GM12878 (cell line): ENCODE measurements at regions not wholly inside any gene's neighbourhood (a gene's known extent, or its start where the extent isn't known, plus 50 kb on each side); places are given as distances from the start of the nearest gene placed in this dataset.

Experiments
- ATAC-seq: fragments of 200-7000 bp; cut with Tn5 transposase; 3 replicates; pipeline ENCODE4 v1.9.1; 2020; ENCODE audit warnings: mild to moderate bottlenecking, moderate library complexity
- BruUV-seq: library from RNA; stranded (reverse); fragments of 400-500 nt; replicated peaks from 2 replicates; lab custom pipeline; 2021; lab: Mats Ljungman, UMichigan
- CTCF ChIA-PET: fragments of 300-600 bp; sonication (Branson Sonifier 250); formaldehyde crosslinking; extraction: SDS; loops from one replicate; lab custom pipeline; 2021; ENCODE audit warnings: inconsistent platforms; lab: Yijun Ruan, JAX
- POLR2A ChIA-PET: fragments of 350-600 bp; formaldehyde crosslinking; extraction: SDS; loops from one replicate; lab custom pipeline; 2021; ENCODE audit warnings: inconsistent platforms; lab: Charles Lee
- RAD21 ChIA-PET: fragments of 300-600 bp; sonication (Branson Sonifier 250); formaldehyde crosslinking; loops from one replicate; lab custom pipeline; 2023; ENCODE audit warnings: antibody characterized with exemption; ENCODE audit not compliant: unreplicated experiment; lab: Charles Lee
- SMC1A ChIA-PET: fragments of 300-600 bp; sonication (Branson Sonifier 250); formaldehyde crosslinking; loops from one replicate; lab custom pipeline; 2023; ENCODE audit not compliant: unreplicated experiment, uncharacterized antibody; lab: Charles Lee
- DNase-seq: peaks from one replicate; pipeline ENCODE4 v3.0.0-alpha.2; 2011; ENCODE audit warnings: low read depth, low spot score
- FAIRE-seq: peaks from 3 replicates; lab custom pipeline; 2011; peaks lifted over from hg19 to GRCh38; lab: Jason Lieb, UNC
- H2AFZ ChIP-seq: 2 replicates; pipeline ENCODE4 v1.6.0; 2011; ENCODE audit warnings: low read depth, low read length, control low read depth; ENCODE audit not compliant: control insufficient read depth
- H3K27ac ChIP-seq: 2 replicates; pipeline ENCODE4 v1.5.1; 2011; ENCODE audit warnings: control low read depth; ENCODE audit not compliant: control insufficient read depth, insufficient read depth
- H3K27me3 ChIP-seq, 2 experiments: replicated peaks in 1 of 2; 2 replicates each; pipeline versions ENCODE4 v1.6.0 to v1.6.1; 2011; ENCODE audit warnings: low read length in 1 of 2; ENCODE audit not compliant: control insufficient read depth in 2 of 2, insufficient read depth in 2 of 2
- H3K36me3 ChIP-seq, 2 experiments: 2 replicates each; pipeline ENCODE4 v1.5.1; 2011; ENCODE audit warnings: low read length in 1 of 2; ENCODE audit not compliant: control insufficient read depth in 2 of 2, insufficient read depth in 2 of 2
- H3K4me1 ChIP-seq: 2 replicates; pipeline ENCODE4 v1.6.1; 2011; ENCODE audit warnings: mild to moderate bottlenecking, low read length, moderate library complexity, mixed read lengths; ENCODE audit not compliant: control insufficient read depth, insufficient read depth
- H3K4me2 ChIP-seq: 2 replicates; pipeline ENCODE4 v1.6.0; 2011; ENCODE audit warnings: control low read depth; ENCODE audit not compliant: control insufficient read depth, insufficient read depth
- H3K4me3 ChIP-seq: fragments of 200-600 bp; sonication (generic); 2 replicates; pipeline ENCODE4 v1.5.1; 2016
- H3K79me2 ChIP-seq: 2 replicates; pipeline ENCODE4 v1.6.0; 2011; ENCODE audit warnings: low read length; ENCODE audit not compliant: control insufficient read depth, insufficient read depth
- H3K9ac ChIP-seq: 2 replicates; pipeline ENCODE4 v1.8.0; 2011; ENCODE audit warnings: low read length, control low read depth, mixed read lengths; ENCODE audit not compliant: control insufficient read depth, insufficient read depth
- H3K9me3 ChIP-seq: replicated peaks from 3 replicates; pipeline ENCODE4 v1.5.1; 2011; ENCODE audit warnings: mild to moderate bottlenecking, low read length; ENCODE audit not compliant: control insufficient read depth, insufficient read depth
- H4K20me1 ChIP-seq: 2 replicates; pipeline ENCODE4 v1.6.0; 2011; ENCODE audit not compliant: control insufficient read depth, insufficient read depth
- ATF7 ChIP-seq: fragments of 450-650 bp; IDR thresholded peaks from 2 replicates; pipeline ENCODE4 v1.6.1; 2016; ENCODE audit warnings: low read depth, mild to moderate bottlenecking
- ESRRA ChIP-seq: IDR thresholded peaks from 2 replicates; pipeline ENCODE4 v1.6.1; 2012; ENCODE audit warnings: mild to moderate bottlenecking, low read length, improper control_type of control experiment
- PRDM15 ChIP-seq: fragments of 450-650 bp; formaldehyde crosslinking; IDR thresholded peaks from 2 replicates; pipeline ENCODE4 v1.4.0; 2020; ENCODE audit warnings: mild to moderate bottlenecking, moderate library complexity
- RBBP5 ChIP-seq: fragments of 200-600 bp; sonication (generic); conservative IDR thresholded peaks from 2 replicates; pipeline ENCODE4 v1.6.1; 2016
- TBL1XR1 ChIP-seq: IDR thresholded peaks from 2 replicates; pipeline ENCODE4 v1.6.1; 2012; ENCODE audit warnings: low read depth, low read length, improper control_type of control experiment
- ZBTB4 ChIP-seq: fragments of 450-650 bp; formaldehyde crosslinking; IDR thresholded peaks from 2 replicates; pipeline ENCODE4 v1.4.0; 2022; ENCODE audit warnings: mild to moderate bottlenecking, moderate library complexity
- WGBS: methylation state at CpG from one replicate; pipeline ENCODE4 v1.1.6; 2016; ENCODE audit warnings: low lambda C conversion rate; ENCODE audit not compliant: insufficient replicate concordance, insufficient coverage; ENCODE audit errors: missing lambda C conversion rate; 5-methylcytosine and 5-hydroxymethylcytosine counted together
- in situ Hi-C: fragments of 300-500 bp; cut with MboI; formaldehyde crosslinking; loops from 9 replicates; pipeline ENCODE4 v1.14.3; 2018; ENCODE audit warnings: mixed read lengths
- intact Hi-C: fragments of 100-400 bp; cut with micrococcal nuclease; formaldehyde crosslinking; loops from one replicate; pipeline ENCODE4 v1.14.2; 2022; ENCODE audit not compliant: unreplicated experiment

GRCh38 chr3:180770639-180771038, 91.3 kb upstream of the CCDC39 start:
- no peak for ATAC-seq
- Histone ChIP-seq H3K4me3 (no peak overlapping the region), H3K27me3 (no peaks in the 10 kb centered on the region), H3K4me1 (no peaks in the 10 kb centered on the region), H3K79me2 (no peaks in the 10 kb centered on the region), H4K20me1 (no peaks in the 10 kb centered on the region), H3K9ac (no peak overlapping the region), H3K4me2 (no peak overlapping the region), H3K27ac (no peak overlapping the region), H2AFZ (no peak overlapping the region), H3K36me3 (no peaks in the 10 kb centered on the region), H3K9me3 (no peaks in the 10 kb centered on the region)
- FAIRE-seq = no peak
- ChIA-PET POLR2A (no interaction called here), RAD21 (no interaction called here), SMC1A (no interaction called here), CTCF (interaction anchor here (1.2 to 1.4 kb wide), 2 partner anchors 11 to 18 kb away, joined by 5 read pairs; no protein-coding TSS in a partner anchor)
- WGBS = 0% methylated on average over 1 of the region's 1 CpG
- no peak for TF ChIP-seq TBL1XR1
- TF ChIP-seq ATF7 = 0 out of 2 replicates have a peak, but pooled peaks have one; percentile 24
- in situ Hi-C loops = no loop called here
- BruUV-seq = no TSS peak
- no peak for DNase-seq
- intact Hi-C loops = no loop called here

DNA sequence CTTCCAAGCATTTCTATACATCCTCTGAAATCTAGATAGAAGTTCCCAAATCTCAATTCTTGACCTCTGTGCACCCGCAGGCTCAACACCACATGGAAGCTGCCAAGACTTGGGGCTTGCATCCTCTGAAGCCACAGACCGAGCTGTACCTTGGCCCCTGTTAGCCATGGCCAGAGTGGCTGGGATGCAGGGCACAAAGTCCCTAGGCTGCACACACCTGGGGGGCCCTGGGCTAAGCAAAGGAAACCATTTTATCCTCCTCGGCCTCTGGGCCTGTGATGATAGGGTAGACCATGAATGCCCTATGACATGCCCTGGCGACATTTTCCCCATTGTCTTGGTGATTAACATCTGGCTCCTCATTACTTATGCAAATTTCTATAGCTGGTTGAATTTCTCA, 97.1 kb upstream of the CCDC39 start:
- no TSS peak for BruUV-seq
- SMC1A ChIA-PET = no interaction called here

More for the DNA sequence above, 97.1 kb upstream of the CCDC39 start:
- FAIRE-seq (no peak), ATAC-seq (no peak), DNase-seq (no peak)
- in situ Hi-C loops = no loop called here
- Histone ChIP-seq H3K79me2 (no peaks in the 10 kb centered on the region), H3K27ac (no peak overlapping the region), H3K36me3 (no peaks in the 10 kb centered on the region), H3K9me3 (no peaks in the 10 kb centered on the region; the same call in 2 of the 3 replicates), H3K4me1 (no peaks in the 10 kb centered on the region), H3K9ac (no peak overlapping the region), H3K4me3 (no peak overlapping the region), H2AFZ (no peak overlapping the region), H4K20me1 (no peaks in the 10 kb centered on the region), H3K4me2 (no peak overlapping the region), H3K27me3 (no peaks in the 10 kb centered on the region)
- intact Hi-C loops = no loop called here
- 25% methylated on average over 4 of the region's 4 CpGs for WGBS
- ChIA-PET POLR2A (no interaction called here), CTCF (interaction anchor here (0.6 kb wide), 1 partner anchor 528 kb away, joined by 3 read pairs; no protein-coding TSS in a partner anchor), RAD21 (no interaction called here)
- no peak for TF ChIP-seq ESRRA
- no peak for TF ChIP-seq ZBTB4
- no peak for TF ChIP-seq PRDM15 (CRISPR knock-in tag)
- TF ChIP-seq RBBP5 = no peak
